NCI-H69 (cell line): ENCODE measurements at regions not wholly inside any gene's neighbourhood (a gene's known extent, or its start where the extent isn't known, plus 50 kb on each side); places are given as distances from the start of the nearest gene placed in this dataset.

ENCODE experiments used
- DNase-seq: peaks from one replicate; lab custom pipeline; 2025; lab: John Stamatoyannopoulos, UW

DNA sequence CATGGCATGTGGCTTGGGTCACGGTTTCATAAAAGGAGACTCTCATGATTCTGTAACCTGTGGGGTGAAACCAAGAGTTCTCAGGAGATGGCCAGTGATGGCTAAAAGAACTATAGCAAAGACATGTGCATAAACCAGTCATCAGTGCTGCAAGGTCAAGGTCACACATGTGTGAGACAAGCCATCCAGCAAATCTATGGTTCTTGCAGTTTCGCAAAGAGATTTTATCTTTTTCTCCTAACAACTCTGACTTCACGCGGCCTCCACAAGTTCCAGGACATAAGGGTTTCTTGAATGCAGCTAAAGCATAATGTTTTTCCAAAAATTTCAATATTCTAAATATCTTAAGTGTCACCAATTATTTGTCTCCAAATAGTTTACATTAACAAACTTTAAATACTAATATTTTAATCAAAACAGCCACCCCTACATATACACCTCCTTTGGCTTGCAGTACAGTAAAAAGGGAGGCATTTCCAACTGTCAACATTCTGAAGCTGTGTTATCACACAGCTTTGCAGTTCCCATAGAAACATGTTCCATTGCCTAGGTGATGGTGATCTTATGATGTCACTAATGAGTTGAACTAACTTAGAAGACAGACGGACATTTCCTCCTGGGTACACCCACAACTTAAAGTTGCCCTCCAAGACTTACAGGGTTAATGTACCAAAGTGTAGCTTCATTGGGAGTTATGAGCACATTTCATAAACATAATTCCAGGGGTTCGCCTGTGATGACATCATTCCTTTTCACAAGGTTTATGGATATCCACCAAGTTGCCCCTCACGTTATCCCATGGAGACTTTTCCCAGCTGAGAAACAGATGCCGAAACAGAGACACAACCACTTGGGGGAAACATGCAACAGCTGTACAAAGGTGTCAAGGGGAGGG is 250.9 kb upstream of the PDE10A start:
- no peak for DNase-seq

- no peak for DNase-seq
These were observed 247.3 kb upstream of the PDE10A start for GRCh38 chr6:165910184-165910966.

GRCh38 chr6:165906736-165907135 is 243.7 kb upstream of the PDE10A start:
- no peak for DNase-seq

DNA sequence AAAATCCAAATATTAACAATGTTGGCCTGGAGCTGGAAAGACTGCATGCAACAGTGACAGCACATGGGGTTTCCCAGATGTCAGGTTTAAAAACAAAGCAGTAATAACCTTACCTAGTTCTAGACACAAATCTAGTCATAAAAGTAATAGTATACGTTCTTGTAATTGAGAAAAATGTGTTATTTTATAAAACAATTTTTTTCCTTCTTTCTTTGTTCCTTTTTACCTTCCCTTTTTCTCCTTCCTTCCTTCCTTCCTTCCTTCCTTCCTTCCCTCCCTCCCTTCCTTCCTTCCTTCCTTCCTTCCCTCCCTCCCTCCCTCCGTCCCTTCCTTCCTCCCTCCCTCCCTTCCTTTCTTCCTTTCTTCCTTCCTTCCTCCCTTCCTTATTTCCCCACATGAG is 242.7 kb upstream of the PDE10A start:
- no peak for DNase-seq

DNA sequence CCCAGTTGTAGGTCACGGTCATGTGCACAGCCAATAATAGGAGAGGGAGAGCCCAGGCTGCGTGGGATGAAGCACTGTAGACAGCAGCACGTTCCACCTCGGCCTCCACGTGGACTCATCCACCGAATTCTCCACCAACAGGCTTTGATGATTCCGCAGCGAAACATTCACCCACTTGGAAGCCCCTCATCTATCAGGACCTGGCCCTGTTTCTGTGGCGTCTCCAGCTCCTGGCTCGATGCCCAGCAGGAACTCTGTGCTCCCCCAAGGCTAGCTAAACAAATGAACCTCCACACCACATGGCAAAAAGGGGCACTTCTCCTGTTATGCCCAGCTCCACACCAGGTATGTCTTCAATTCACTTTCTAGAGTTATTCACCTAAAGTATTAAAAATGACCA is 237.9 kb upstream of the PDE10A start:
- no peak for DNase-seq

- no peak for DNase-seq
These were observed 236.6 kb upstream of the PDE10A start for GRCh38 chr6:165899611-165900010.

- no peak for DNase-seq
These were observed 232.6 kb upstream of the PDE10A start for GRCh38 chr6:165895421-165896165.

DNA sequence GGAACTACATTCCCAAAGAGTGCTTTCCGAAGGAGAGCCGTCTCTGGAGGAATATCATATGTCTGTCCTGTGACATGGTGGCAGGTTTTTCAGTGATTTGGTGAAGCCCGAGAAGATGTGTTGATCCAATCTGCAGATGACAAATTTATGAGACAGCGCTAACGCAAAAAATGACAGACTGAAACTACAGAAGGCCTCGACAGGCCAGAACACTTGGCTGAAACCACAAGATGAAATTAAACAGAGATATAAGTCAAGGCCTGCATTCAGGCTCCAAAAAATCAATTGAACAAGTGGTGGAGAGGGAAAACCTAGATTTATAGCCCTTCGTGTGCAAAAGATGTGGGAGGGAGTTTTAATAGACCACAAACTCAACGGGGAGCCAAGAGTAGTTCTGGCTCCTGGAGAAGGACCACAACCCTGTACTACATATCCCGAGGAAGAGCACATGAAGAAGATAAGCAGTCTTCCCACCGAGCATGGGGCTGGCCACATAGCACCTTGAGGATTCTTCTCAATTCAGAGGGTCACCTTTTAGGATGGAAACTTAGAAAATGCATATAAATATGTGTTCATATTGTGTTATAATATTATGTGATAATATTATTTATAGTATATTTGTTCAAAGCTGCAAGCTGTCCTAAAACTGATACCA is 231.3 kb upstream of the PDE10A start:
- DNase-seq: no peak

- no peak for DNase-seq
These were observed 230.4 kb upstream of the PDE10A start for GRCh38 chr6:165893431-165893830.

DNA sequence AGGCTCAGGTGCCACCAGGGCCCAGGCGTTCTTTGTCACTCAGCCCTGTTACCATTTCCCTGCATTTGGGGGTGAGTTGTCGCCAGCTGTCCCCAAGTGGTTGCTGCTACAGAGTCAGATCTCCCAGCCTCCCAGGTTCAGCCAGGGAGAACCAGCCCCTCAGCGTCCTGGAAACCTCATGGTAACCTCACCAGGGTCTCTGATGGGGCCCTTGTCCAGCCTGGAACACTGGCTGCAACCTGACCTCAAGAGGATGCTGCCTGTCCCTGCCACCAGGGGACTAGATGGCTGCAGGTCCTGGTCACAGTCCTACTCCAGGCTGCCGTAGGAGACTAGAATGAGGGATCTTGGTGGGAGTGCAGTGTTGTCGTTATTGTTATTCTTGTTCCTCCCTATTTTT is 228.3 kb upstream of the PDE10A start:
- no peak for DNase-seq

DNA sequence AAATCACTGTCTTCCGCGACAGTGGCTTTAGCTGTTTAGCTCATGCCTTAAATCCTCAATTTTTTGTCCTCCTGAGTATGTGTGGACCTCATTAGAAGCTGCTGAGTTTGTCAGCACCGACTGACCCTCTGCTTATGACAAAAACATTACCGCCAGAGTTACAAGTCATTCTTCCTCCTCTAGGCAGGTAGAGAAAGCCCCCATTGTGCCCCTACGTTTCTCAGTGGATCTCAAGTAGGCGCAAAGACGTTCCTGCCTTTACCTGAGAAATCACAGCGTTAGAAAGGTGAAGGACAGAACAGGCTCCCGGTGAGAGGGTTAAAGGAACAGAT is 227.3 kb upstream of the PDE10A start:
- no peak for DNase-seq

DNA sequence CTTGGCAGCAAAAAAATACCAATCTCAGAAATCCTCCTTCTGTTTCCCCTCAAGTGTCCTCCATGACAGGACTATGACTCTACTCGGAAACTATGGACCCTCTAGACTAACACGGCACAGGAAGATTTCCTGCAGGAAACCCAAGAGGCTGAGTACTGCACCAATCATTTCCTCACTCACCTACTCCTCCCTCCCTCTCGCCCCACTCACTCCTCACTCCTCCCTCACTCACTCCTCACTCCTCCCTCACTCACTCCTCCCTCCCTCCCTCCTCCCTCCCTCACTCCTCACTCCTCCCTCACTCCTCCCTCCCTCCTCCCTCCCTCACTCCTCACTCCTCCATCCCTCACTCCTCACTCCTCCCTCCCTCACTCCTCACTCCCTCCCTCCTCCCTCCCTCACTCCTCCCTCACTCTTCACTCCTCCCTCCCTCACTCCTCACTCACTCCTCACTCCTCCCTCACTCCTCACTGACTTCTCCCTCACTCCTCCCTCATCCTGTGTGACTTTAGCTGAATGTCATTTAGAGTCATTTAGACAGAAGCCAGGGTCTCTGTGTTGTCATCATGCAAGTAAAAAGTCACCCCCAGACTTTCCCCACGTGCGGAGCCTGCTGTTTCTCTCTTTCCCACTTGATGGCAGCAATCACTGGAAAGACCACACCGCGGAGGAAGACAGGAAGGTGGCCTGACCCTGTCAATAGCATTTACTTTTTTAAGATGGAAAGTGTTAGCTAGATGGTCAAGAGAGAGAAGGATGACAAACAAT is 226.8 kb upstream of the PDE10A start:
- no peak for DNase-seq

DNA sequence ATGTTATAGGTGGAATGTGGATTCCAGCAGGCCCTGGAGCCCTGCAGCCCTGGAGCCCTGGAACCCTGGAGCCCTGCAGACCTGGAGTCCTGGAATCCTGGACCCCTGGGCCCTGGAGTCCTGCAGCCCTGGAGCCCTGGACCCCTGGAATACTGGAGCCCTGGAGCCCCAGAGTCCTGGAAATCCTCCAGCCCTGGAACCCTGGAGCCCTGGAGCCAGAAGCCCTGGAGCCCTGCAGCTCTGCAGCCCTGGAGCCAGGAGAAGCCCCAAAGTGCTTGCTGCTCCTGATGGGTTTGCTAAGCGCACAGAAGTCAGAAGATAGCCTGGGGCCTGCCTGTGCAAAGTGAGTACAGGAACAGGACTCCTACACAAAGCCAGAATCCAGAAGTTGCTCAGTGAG is 223.1 kb upstream of the PDE10A start:
- DNase-seq: no peak

- peak; percentile 55 for DNase-seq
These were observed 222.0 kb upstream of the PDE10A start for GRCh38 chr6:165884813-165885765.

DNA sequence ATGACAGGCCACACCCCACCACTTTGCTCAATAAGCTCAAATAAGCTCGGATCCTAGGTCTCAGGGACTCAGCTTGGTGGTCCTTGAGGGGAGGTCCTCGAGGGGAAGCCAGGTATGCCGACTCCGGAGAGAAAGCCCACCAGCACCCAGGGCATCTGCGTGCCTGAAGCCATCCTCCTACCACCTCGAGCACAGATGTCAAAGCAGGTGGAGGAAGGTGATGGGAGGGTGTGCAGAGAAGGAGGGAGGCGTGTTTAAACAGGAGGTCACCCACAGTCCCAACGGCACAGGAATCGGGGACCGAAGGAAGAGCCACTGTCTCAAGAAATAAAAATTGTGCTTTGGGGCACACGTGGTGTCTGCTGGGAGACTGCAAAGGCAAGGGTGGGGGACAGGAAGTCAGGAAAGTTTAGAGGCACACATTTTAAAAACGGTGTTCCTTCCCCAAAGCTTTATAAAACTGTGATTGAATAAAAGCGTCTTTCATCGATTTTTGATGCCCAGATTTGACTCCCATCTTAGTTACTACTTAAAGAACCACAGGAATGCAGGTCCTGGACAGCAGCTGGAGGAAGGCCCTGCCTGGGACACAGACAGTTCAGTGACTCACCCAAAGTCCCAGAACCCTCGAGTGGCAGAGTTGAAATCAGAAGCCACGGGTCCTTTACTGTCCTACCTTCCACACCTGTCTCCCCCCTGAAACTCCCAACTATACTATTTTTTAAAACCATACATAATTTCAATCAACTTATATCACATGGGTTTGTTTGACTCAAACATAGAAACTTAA is 221.0 kb upstream of the PDE10A start:
- no peak for DNase-seq

DNA sequence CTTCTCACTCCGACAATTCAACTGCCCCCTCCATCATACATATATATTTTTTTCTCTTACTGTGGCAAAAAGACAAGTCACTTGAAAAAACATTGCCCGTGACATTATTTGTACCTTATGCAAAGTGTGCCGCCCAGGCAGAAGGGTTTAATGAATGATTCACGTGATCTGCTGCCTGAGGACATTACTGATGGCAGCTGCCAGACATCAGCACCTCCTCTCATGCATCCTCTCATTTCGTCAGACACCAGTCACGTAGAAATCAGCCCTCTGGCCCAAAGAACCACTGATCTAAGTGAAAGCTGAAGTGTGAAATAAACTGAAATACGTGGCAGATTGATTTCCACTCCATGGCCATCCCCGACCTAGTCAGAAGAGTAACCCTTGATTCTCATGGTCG is 218.8 kb upstream of the PDE10A start:
- DNase-seq: no peak

GRCh38 chr6:165880686-165881085 is 217.6 kb upstream of the PDE10A start:
- no peak for DNase-seq

DNA sequence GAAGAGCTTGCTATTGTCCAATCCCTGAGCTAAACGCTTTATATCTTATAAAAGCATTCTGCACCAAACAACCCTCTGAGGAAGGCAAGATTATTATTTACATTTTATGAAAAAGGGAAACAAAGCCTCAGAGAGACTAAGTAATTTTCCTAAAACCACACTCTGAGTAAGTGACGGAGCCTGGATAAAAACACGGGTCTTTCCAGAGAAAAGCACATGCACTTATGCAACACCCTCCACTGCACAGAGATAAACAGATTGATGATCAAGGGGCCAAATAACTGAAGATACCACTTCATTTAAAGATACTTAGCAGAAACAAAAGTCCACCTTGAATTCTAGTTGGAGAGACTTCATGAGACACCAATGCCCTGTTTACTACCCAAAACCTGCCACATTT is 214.7 kb upstream of the PDE10A start:
- DNase-seq: no peak

DNA sequence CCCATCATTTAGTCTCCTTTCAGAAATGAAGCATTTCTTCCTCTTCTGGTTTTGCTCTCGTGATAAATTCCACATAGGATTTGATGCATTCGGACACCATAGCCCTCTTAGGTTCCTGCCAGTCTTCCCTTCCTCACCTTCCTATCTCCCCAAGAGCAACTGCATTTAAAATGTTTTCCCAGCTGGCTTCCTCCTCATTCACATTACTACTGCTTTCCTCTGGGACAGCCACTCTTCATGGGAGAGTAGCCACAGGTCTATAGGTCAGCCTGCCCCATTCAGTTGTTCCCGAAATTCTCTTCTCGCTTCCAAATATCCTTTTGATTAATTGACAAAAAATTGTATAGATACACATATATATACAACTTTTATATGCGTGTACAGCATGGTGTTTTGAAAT is 214.2 kb upstream of the PDE10A start:
- DNase-seq: no peak
